Superior temporal gyrus (tissue), 1 donor: ENCODE measurements at regions not wholly inside any gene's neighbourhood (a gene's known extent, or its start where the extent isn't known, plus 50 kb on each side); places are given as distances from the start of the nearest gene placed in this dataset.
"Not testable (repeated sequence)": the region's sequence is repeated elsewhere in the genome, so short reads cannot be mapped to it uniquely, and the experiment has no call there.

Source experiments
- DNase-seq: peaks from one replicate; pipeline ENCODE4 v3.0.0-alpha.2; 2016; ENCODE audit errors: extremely low spot score

DNA sequence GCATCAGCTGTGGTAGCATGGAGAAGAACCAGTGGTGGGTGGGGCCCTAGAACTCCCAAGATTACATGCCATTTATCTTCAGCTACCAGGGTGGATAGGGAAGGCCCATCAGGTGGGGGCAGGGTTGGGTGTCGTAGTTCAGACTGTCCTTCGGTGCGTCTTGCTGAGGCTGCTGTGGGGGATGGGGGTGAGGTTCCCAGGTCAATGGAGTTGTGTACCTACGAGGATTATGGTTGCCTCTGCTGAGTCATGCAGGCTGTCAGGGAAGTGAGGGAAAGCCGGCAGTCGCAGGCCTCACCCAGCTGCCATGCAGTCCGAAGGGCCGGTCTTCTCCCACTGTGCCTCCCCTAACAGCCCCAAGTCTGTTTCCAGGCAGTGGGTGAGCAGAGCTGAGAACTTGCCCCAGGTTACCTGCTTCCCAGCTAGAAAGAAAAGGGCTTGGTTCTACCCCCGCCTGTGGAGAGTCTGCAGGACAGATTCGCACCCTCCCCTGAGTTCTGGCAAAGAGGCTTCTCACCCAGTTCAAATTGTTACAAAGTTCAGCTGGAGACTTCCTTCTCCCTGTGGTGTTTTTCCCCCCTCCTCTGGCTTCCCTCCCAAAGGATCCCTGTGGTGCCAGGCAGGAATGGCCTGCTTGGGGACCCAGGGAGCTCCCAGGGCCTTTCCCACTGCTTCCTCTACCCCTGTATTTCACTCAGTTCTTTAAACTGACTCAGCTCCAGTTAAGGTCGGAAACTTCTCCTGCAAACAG is 342.7 kb downstream of the KLF13 start:
- DNase-seq: not testable (repeated sequence)

DNA sequence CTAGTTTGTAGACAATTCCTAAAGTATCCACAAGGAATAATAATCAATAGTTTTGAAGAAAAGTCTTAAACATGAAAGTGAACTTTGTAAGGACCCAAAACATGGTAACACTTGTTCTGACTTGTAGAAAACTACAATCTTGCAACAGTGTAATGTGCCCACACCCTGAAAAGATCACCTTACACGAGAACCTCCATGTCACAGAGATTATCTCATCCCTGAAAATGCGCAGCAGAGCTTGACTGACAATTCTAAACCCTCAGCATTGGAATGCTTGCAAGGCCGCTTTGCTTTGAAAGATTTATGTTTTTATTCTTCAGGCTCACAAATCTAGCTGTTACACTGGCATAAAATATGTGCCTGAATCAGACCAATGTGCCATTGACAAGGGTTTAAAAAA is 346.6 kb downstream of the KLF13 start:
- DNase-seq: not testable (repeated sequence)

GRCh38 chr15:31681529-31682259 is 348.6 kb upstream of the CHRNA7 start:
- not testable (repeated sequence) for DNase-seq

- not testable (repeated sequence) for DNase-seq
Measured at GRCh38 chr15:31687088-31687487, 343.2 kb upstream of the CHRNA7 start.

GRCh38 chr15:31696509-31696908 is 333.8 kb upstream of the CHRNA7 start:
- DNase-seq: not testable (repeated sequence)

DNA sequence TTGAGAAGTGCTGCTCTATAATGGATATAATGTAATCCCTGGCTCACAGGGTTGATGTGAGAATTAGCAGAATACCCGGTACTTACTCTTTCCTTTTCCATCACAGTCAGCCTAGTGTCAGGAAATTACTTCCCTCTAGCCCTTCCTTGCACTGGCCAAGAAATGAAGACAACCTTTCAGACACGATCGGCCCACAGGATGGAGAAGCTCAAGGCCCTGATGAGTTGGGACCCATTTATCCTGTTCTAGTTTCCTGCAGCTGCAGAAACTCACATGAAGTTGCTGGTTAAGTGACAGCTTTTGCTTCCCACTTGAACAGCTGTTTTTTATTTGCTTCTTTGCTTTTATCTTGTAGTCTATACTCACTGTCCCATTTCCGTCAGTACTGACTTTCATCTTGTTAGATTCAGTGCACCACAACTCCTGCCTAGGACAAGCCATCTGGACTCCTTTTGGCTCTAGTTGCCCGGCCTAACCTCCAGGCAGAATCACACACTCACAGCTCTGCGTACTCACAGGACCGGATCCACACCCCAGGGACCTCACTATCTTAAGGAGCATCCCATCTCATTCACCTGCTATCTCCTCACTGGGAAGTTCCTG is 325.1 kb upstream of the CHRNA7 start:
- not testable (repeated sequence) for DNase-seq

- DNase-seq: not testable (repeated sequence)
Measured at GRCh38 chr15:31707944-31708702, 322.2 kb upstream of the CHRNA7 start.

DNA sequence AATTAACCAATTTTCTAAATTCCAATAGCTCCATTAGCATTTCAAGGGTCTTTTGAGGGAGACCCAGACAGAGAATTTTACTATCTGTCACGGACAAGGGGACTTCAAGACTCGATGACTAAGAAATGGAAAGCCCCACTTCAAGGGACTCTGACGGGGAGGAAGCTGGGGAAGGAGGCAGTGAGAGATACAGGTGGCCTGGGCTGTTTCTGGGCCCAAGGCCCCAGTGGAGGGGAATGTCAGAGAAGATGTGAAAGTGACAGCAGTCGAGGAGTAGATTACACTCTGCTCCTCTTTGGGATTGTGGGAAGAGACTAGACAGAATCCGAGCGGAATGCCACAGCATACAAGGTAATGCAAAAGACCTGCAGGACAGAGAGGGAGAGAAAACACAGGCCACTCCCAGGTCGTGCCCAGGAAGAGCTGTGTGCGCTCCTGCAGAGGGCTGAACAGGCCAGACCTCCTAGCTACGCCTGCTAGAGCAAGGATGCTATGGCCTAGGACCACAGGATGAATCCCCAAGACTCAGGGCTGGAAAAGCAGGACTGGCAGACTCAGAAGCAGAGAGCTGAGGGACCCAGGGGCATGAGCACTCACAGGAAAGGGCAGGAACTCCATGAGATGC is 321.5 kb upstream of the CHRNA7 start:
- DNase-seq: not testable (repeated sequence)

- DNase-seq: not testable (repeated sequence)
Measured at GRCh38 chr15:31709479-31709878, 320.8 kb upstream of the CHRNA7 start.

GRCh38 chr15:31710806-31711205 is 319.5 kb upstream of the CHRNA7 start:
- DNase-seq: not testable (repeated sequence)

DNA sequence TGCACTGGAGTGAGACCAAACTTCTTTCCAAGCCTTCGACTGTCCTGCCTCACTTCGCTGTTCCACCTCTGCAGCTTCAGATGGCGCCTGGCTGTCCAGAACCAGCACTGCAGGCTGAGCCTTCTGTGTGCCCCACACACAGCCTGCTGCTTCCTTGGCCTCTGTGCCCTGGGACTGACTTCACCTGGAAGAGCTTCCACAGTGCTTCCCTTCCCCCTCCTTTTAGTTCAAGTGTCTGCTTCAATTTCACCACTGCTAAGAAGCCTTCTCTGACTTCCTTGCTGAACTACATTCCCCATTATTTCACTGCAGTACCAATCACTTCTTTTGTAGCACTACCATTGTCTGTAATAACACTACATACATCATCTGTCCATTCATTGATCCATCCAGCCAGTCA is 315.1 kb upstream of the CHRNA7 start:
- not testable (repeated sequence) for DNase-seq

- not testable (repeated sequence) for DNase-seq
Measured at GRCh38 chr15:31718625-31719024, 311.7 kb upstream of the CHRNA7 start.

GRCh38 chr15:31719396-31720022 is 310.8 kb upstream of the CHRNA7 start:
- not testable (repeated sequence) for DNase-seq

DNA sequence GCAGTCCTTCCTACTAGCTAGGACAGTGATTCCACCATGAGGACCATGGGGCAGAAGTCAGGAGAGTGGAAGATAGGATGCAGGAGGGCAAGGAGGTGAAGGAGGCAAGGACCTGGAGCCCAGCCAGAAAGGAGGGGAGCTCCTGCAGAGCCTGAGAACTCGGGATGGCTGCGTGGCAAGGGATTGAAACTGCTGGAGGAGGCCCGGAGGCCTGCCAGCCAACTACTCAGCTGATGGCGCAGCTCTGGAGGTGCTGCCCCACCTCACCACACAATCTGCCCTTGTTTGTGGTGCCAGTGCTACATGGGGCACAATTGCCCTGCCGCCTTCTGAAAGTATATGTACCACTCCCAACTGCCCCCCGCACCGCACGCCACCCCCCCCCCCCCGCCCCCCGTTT is 307.3 kb upstream of the CHRNA7 start:
- not testable (repeated sequence) for DNase-seq

DNA sequence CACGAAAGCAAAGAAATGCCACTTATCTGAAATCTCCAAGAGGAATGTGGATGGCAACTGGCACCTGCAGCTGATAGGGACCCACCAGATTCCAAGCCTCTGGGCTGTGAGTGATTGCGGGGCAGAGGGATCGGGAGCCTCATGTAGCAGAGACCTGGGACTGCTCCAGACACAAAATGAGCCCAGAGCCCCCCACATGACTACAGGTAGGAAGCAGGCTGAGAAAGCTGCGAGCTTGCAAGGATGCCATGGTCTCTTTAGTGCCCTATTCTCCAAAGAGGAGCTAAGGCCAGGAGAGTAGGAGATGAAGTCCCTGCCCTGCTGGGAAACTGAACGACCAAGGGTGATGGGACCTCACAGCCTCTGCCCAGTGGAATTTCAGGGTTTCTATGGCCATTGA is 305.4 kb upstream of the CHRNA7 start:
- not testable (repeated sequence) for DNase-seq

DNA sequence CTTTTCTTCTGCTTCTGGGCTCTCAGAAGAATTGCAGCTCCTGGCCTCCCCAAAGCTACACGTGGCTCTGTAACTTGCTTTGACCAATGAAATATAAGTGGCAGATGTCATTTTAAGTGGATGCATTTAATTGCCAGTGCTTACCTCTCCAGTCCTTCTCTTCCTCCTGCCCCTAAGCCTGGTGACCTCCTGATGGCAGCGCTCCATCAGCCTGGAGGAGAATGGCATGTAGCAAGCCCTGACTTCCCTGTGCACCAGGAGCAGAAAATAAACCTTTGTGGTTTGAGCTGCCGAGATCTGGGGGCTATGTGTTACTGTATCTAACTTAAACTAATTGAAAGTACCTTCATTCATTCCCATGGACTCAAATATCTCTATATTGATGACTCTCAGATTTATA is 304.7 kb upstream of the CHRNA7 start:
- not testable (repeated sequence) for DNase-seq

GRCh38 chr15:31727612-31728011 is 302.7 kb upstream of the CHRNA7 start:
- DNase-seq: no peak

DNA sequence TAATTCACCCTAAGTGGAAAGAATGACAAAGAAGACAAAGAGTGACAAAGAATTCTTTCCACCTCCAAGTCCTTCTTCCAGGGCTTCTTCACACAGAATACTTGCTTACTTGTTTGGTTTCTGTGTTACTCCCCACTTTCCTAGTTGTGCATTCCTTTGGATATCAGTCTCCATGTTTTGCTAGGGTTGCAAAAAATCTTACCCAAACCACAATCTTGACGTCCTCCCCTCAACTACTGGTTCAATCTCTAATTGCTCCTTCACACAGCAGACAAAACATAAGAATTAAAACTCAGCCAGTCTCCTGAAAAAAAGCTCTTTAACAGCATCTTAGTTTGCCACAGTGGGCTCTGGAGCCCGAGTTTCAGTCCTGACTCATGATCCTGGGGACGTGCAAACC is 297.6 kb upstream of the CHRNA7 start:
- DNase-seq: no peak

- DNase-seq: peak; percentile 73
Measured at GRCh38 chr15:31733424-31733823, 296.9 kb upstream of the CHRNA7 start.

DNA sequence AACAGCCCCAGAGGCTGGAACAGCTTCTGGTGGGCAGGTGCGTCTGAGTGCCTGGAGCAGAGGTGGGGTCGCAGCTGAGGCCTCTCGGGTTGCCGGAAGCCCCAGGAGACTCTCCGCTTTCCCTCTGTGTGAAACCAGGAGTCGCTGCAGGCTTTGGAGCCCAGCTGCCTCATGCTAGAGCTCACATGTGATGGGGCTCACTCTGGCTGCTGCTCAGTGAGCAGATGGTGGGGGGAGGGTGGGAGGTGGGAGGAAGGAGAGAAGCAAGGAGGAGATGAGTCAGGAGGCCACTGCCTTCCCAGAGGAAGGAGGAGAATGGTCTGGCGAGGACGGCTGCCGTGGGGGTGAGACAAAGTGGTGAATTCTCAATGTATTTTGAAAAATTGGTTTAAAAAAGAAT is 290.1 kb upstream of the CHRNA7 start:
- DNase-seq: no peak

- DNase-seq: no peak
Measured at GRCh38 chr15:31745841-31746240, 284.5 kb upstream of the CHRNA7 start.
